Fibroblast of villous mesenchyme (primary cell): ENCODE measurements at regions not wholly inside any gene's neighbourhood (a gene's known extent, or its start where the extent isn't known, plus 50 kb on each side); places are given as distances from the start of the nearest gene placed in this dataset.

ENCODE experiments used
- DNase-seq: peaks from one replicate; pipeline ENCODE4 v3.0.0-alpha.2; 2010; ENCODE audit warnings: low read depth
- H3K4me3 ChIP-seq: 2 replicates; pipeline ENCODE4 v1.5.1; 2011; ENCODE audit warnings: low read depth, mild to moderate bottlenecking, low read length
- CTCF ChIP-seq: IDR thresholded peaks from 2 replicates; pipeline ENCODE4 v1.5.1; 2012; ENCODE audit warnings: low read depth, mild to moderate bottlenecking, low read length; ENCODE audit not compliant: insufficient read depth

- H3K4me3 ChIP-seq, result no peak overlapping the region
- peak; percentile 11 for TF ChIP-seq CTCF
- peak; percentile 4 for DNase-seq
Measured at GRCh38 chr12:16449459-16449858, 102.0 kb downstream of the MGST1 start.

GRCh38 chr12:16453319-16453718 is 105.9 kb downstream of the MGST1 start:
- H3K4me3 ChIP-seq, result no peak overlapping the region
- no peak for TF ChIP-seq CTCF
- DNase-seq, result no peak

- no peak for DNase-seq
- H3K4me3 ChIP-seq, result no peak overlapping the region
- TF ChIP-seq CTCF, result no peak
Measured at GRCh38 chr12:16454481-16454880, 107.0 kb downstream of the MGST1 start.

- no peak for TF ChIP-seq CTCF
- no peak for DNase-seq
- no peak overlapping the region for H3K4me3 ChIP-seq
Measured at GRCh38 chr12:16458521-16459078, 111.2 kb downstream of the MGST1 start.

- no peak overlapping the region for H3K4me3 ChIP-seq
- TF ChIP-seq CTCF, result no peak
- no peak for DNase-seq
Measured at GRCh38 chr12:16467272-16467671, 119.8 kb downstream of the MGST1 start.

- H3K4me3 ChIP-seq, result no peak overlapping the region
- no peak for DNase-seq
- no peak for TF ChIP-seq CTCF
Measured at GRCh38 chr12:16472631-16473030, 125.2 kb downstream of the MGST1 start.
